Activated T-cell treated with anti-CD3 and anti-CD28 coated beads, Interleukin-2, amount 50 U/mL, for 72 hours (primary cell): ENCODE measurements at regions not wholly inside any gene's neighbourhood (a gene's known extent, or its start where the extent isn't known, plus 50 kb on each side); places are given as distances from the start of the nearest gene placed in this dataset.

ENCODE experiments used
- ATAC-seq, 2 donors: fragments of 150-1000 bp; cut with Tn5 transposase; replicated peaks in 1 of 2; 2 replicates each; pipeline ENCODE4 v1.10.0; 2021; ENCODE audit warnings: moderate library complexity in 2 of 2, mild to moderate bottlenecking in 1 of 2
- DNase-seq, 2 donors: peaks; one replicate each; pipeline ENCODE4 v3.0.0; 2021 to 2022; ENCODE audit warnings: mixed read lengths in 1 of 2
- H3K27ac Mint-ChIP-seq: one replicate; pipeline ENCODE4 v1.8.0; 2022; ENCODE audit warnings: mild to moderate bottlenecking, moderate library complexity, mixed read lengths
- H3K27me3 Mint-ChIP-seq: one replicate; pipeline ENCODE4 v1.8.0; 2022; ENCODE audit warnings: low read depth, mixed read lengths
- H3K36me3 Mint-ChIP-seq, 2 donors: one replicate each; pipeline ENCODE4 v1.8.0; 2022; ENCODE audit warnings: mixed read lengths in 2 of 2, mild to moderate bottlenecking in 1 of 2; ENCODE audit not compliant: insufficient read depth in 2 of 2
- H3K4me1 Mint-ChIP-seq: one replicate; pipeline ENCODE4 v1.8.0; 2022; ENCODE audit warnings: low read depth, mixed read lengths
- H3K4me3 Mint-ChIP-seq, 2 donors: one replicate each; pipeline ENCODE4 v1.8.0; 2022; ENCODE audit warnings: mild to moderate bottlenecking in 2 of 2, mixed read lengths in 2 of 2, moderate library complexity in 2 of 2
- H3K9me3 Mint-ChIP-seq, 2 donors: one replicate each; pipeline ENCODE4 v1.8.0; 2022; ENCODE audit warnings: mixed read lengths in 2 of 2

DNA sequence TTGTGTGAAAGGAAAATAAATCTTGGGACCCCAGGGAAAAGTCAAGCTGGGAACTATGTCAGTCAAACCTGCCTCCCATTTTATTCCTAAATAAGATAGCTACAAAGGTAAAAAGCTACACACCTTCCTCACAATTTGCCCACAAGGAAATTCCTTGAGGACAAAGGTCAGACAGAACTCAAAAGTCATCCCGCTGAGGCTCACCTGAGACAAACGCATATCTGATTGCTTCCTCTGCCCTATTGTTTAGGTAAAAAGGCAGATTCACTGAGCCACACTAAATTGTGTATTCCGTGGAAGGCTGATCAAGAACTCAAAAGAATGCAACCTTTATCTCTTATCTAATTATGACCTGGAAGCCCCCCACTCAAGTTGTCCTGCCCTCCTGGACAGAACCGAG, 58.7 kb upstream of the MAML3 start:
- Mint-ChIP-seq H3K4me3 (no peak overlapping the region), H3K27ac (no peak overlapping the region), H3K27me3 (peaks cover 23% of the 10 kb centered on the region), H3K9me3 (no peaks in the 10 kb centered on the region), H3K36me3 (no peaks in the 10 kb centered on the region), H3K4me1 (peaks cover 9% of the 10 kb centered on the region)
- no peak for DNase-seq
- no peak for ATAC-seq

DNA sequence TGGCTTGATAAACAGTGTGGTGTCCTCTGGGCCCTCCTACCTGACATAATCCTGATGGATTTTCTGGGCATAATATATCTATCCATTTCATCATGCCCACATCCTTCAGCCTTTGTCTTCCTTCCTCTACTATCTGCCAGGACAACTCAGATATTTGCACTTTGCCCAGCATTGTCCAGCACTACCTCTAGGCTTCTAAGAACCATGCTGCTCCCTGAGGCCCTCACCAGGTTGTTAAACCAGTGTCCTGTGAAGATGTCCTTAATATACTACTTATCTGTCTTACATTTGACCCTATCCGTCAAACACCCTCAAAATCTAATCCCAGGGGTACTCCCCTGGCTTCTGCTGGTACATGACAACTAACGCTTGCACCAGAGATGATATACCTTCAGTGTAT, 58.2 kb upstream of the MAML3 start:
- no peak for ATAC-seq
- DNase-seq, result no peak
- peaks cover 9% of the 10 kb centered on the region for H3K4me1 Mint-ChIP-seq
- H3K27me3 Mint-ChIP-seq, result peaks cover 27% of the 10 kb centered on the region
- no peaks in the 10 kb centered on the region for H3K9me3 Mint-ChIP-seq
- no peak overlapping the region for H3K4me3 Mint-ChIP-seq
- no peaks in the 10 kb centered on the region for H3K36me3 Mint-ChIP-seq
- no peak overlapping the region for H3K27ac Mint-ChIP-seq

DNA sequence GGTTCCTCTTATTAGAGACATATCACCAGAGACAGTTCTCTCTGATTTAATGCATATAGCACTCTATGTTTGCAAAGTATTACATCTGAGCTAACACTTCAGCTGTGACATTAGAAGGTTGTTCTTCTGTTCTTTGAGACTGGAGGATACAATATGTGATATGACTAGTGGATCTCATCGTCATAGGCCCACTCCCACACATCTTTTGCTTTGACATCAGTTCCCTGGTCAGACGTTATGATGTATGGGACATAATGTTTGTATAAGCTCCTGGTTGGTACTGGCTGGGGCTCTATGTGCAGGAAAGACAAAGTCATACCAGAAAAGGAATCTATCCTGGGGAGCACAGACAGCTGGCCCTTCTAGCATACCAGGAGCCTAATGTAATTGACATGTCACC, 57.7 kb upstream of the MAML3 start:
- H3K4me3 Mint-ChIP-seq, result no peak overlapping the region
- H3K4me1 Mint-ChIP-seq, result peaks cover 9% of the 10 kb centered on the region
- H3K27ac Mint-ChIP-seq, result no peak overlapping the region
- no peaks in the 10 kb centered on the region for H3K36me3 Mint-ChIP-seq
- ATAC-seq (peak; percentile 47 to 80), DNase-seq (no peak)
- H3K27me3 Mint-ChIP-seq, result peaks cover 27% of the 10 kb centered on the region
- no peaks in the 10 kb centered on the region for H3K9me3 Mint-ChIP-seq

DNA sequence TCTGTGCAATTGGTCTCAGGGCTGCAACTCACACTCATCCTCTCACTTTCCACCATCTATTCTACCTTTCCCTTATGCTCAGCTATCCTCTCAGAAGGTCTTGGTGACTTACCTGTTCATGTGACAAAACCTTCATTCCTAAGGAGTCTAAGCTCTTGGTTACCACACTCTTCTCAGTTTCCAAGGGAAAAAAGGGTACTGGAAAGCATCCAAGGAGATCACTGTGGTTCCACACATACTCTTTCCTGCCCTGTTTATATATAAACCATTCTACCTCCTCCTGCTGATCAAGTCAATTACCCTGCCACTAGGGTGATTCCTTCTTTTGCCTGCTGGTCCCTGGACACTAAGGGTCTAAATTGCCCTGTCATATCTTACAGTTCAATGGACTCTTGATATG, 57.2 kb upstream of the MAML3 start:
- Mint-ChIP-seq H3K27ac (no peak overlapping the region), H3K27me3 (peaks cover 27% of the 10 kb centered on the region), H3K9me3 (no peaks in the 10 kb centered on the region), H3K36me3 (no peaks in the 10 kb centered on the region), H3K4me3 (no peak overlapping the region), H3K4me1 (peaks cover 9% of the 10 kb centered on the region)
- no peak for DNase-seq
- no peak for ATAC-seq

DNA sequence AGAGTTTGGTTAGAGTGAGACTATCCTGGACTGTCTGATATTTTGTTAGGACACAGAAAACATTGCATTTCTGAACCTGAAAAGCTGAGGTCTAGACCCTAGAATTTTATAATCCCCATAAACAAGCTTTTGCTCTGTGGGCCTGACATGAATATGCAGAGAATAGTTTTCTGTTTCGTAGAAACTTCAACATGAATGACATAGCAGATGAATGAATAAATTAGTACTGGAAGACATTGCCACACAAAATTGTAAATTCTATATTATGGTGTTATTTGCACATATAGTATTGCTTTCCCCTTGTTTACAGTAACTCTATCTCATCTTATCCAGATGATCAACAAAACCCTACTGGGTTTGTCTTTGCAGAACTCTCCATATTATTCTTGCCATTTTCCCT, 54.9 kb upstream of the MAML3 start:
- H3K27me3 Mint-ChIP-seq, result peaks cover 12% of the 10 kb centered on the region
- H3K9me3 Mint-ChIP-seq, result no peaks in the 10 kb centered on the region
- H3K4me1 Mint-ChIP-seq, result peaks cover 8% of the 10 kb centered on the region
- DNase-seq (no peak), ATAC-seq (no peak)
- H3K27ac Mint-ChIP-seq, result no peak overlapping the region
- H3K36me3 Mint-ChIP-seq, result no peaks in the 10 kb centered on the region
- no peak overlapping the region for H3K4me3 Mint-ChIP-seq
